Right cardiac atrium (tissue), 5 donors: ENCODE measurements at regions not wholly inside any gene's neighbourhood (a gene's known extent, or its start where the extent isn't known, plus 50 kb on each side); places are given as distances from the start of the nearest gene placed in this dataset.

ENCODE experiments used
- ATAC-seq, 2 donors: fragments of 200-7000 bp; cut with Tn5 transposase; one replicate each; pipeline versions ENCODE4 v1.8.0 to v1.9.1; 2020; ENCODE audit warnings: moderate library complexity in 2 of 2, mild to moderate bottlenecking in 1 of 2
- DNase-seq, 3 donors: peaks; one replicate each; pipeline ENCODE4 v3.0.0-alpha.2; 2020
- H3K27ac ChIP-seq: one replicate; pipeline ENCODE4 v1.5.1; 2013; ENCODE audit warnings: mild to moderate bottlenecking, low read length, control low read depth, moderate library complexity
- H3K27me3 ChIP-seq: one replicate; pipeline ENCODE4 v1.6.1; 2013; ENCODE audit not compliant: control insufficient read depth, insufficient read depth
- H3K4me1 ChIP-seq: one replicate; pipeline ENCODE4 v1.6.1; 2013; ENCODE audit warnings: low read length; ENCODE audit not compliant: control insufficient read depth, insufficient read depth
- H3K4me3 ChIP-seq: one replicate; pipeline ENCODE4 v1.5.1; 2013; ENCODE audit warnings: low read length, control low read depth
- H3K9me3 ChIP-seq: one replicate; pipeline ENCODE4 v1.6.1; 2013; ENCODE audit warnings: low read length; ENCODE audit not compliant: control insufficient read depth
- WGBS: extraction: QIAGEN DNeasy Blood & Tissue Kit; methylation state at CpG from one replicate; pipeline ENCODE4 v1.1.7; 2013; 5-methylcytosine and 5-hydroxymethylcytosine counted together
- intact Hi-C, 4 donors: fragments of 100-400 bp; cut with DNase I; formaldehyde crosslinking; loops; one replicate each; pipeline versions ENCODE4 v1.11.0 to v1.14.0; 2022 to 2023
- donor health status: healthy with polysubstance abuse.
- donor health status: DM: no; HTN: yes; CAD: no.
- donor health status: DM: no; HTN: no; CAD: no.
- donor health status: DM: no; HTN: yes; CAD: no; lungs with severe emphysema.
- donor health status: DM: yes; HTN: yes; CAD: no.

DNA sequence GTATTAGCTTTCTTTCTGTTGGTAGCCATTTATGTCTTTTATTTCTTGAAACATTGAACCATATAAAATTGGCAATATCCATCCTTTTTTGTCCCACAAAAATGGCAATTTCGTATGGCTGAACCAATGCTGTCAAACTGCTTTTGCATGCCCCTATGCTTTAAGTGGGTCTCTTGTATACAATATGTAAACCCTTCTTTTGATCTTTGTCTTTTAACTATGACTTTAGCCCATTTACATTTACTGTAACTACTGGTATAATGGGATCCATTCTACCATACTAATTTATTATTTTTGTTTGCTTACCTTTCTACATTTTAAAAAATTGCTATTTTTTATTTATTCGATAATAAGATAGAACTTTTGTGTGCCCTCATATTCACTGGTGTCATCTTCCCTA is 93.4 kb downstream of the TENT4A start:
- 68% methylated on average over 2 of the region's 2 CpGs for WGBS
- ATAC-seq: no peak
- intact Hi-C loops: no loop called here

DNA sequence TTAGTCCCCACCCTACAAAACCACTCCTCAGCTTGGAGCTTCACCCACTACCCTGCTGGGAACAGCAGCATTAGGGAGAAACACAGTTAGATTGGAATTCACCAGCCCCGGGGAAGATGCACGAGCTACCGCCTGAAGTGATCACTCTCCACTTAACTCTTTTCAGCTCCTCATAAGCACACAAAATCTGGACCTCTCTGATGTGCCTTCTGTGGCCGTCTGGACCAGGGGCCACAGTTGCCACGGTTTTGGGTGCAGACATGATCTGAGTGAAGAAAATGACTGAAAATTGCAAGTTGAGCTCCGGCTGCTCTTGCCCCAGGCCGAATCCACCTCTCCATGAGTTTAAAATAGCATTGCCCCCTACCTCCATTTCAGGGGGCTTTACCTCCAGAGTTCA is 95.2 kb downstream of the TENT4A start:
- no peak for ATAC-seq
- Histone ChIP-seq H3K4me1 (no peaks in the 10 kb centered on the region), H3K4me3 (no peak overlapping the region), H3K9me3 (peaks cover 6% of the 10 kb centered on the region), H3K27me3 (no peaks in the 10 kb centered on the region), H3K27ac (no peak overlapping the region)
- intact Hi-C loops: no loop called here
- DNase-seq: no peak
- WGBS: 84% methylated on average over 7 of the region's 7 CpGs

More for the DNA sequence above, 93.4 kb downstream of the TENT4A start:
- H3K4me1 ChIP-seq: no peaks in the 10 kb centered on the region
- DNase-seq: no peak
- H3K9me3 ChIP-seq: peaks cover 8% of the 10 kb centered on the region
- no peaks in the 10 kb centered on the region for H3K27me3 ChIP-seq
- H3K27ac ChIP-seq: no peak overlapping the region
- no peak overlapping the region for H3K4me3 ChIP-seq

GRCh38 chr5:6810641-6811405 is 97.6 kb downstream of the TENT4A start:
- H3K9me3 ChIP-seq: peaks cover 4% of the 10 kb centered on the region
- no peak overlapping the region for H3K27ac ChIP-seq
- no peak for ATAC-seq
- WGBS: 80% methylated on average over 8 of the region's 8 CpGs
- H3K4me1 ChIP-seq: no peaks in the 10 kb centered on the region
- intact Hi-C loops: no loop called here
- H3K4me3 ChIP-seq: no peak overlapping the region
- no peaks in the 10 kb centered on the region for H3K27me3 ChIP-seq
- DNase-seq: no peak

- WGBS: 78% methylated on average over 4 of the region's 4 CpGs
- H3K9me3 ChIP-seq: peaks cover 2% of the 10 kb centered on the region
- H3K27me3 ChIP-seq: no peaks in the 10 kb centered on the region
- no peak for ATAC-seq
- no peak overlapping the region for H3K4me3 ChIP-seq
- no peak overlapping the region for H3K27ac ChIP-seq
- intact Hi-C loops: no loop called here
- H3K4me1 ChIP-seq: no peaks in the 10 kb centered on the region
- no peak for DNase-seq
Measured at GRCh38 chr5:6812091-6812490, 98.9 kb downstream of the TENT4A start.

DNA sequence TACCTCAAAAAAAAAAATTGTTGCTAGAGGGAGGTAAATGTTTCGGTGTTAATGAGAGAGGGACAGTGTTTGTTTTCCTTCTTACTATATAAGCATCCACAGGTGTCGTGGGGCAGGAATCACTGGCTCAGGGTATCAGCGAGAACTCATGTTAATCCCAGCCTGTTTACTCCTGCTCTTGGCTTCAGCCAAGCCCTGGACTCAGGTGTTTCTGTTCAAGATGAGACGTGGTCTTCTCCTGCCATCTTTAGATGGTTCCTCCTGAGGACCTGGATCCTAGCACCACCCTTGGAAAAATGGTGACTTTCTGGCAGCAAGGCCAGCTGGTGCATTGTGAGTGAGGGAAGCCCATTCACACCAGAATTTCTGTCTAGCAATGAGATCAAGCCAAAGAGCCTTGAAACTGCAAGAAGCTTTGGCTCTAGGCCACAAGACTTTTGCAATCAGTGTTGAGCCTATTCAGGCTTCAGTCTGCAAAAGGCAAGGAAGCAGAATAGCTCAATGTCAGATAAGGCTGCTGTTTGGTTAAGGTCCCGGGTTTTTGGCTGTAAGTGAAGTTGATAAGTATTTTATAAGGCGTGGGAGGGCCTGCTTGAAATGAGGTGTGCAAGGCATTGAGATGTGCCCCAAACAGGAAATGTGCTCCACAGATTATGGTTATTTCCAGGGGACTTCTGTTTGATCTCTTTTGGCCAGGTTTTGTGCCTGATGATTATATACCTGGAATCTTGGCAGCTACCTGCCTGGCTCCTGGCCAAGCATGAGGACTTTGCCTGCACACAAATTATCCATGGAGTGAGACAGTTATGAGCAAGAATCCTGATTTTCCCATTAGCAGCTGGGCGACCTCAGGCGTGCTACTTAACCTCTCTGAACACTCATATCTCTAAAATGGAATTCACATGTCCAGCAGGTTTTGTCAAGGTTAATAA is 99.8 kb downstream of the TENT4A start:
- DNase-seq (peak in 2 of 3 donors; percentile 44 to 65), ATAC-seq (peak; percentile 96)
- no peak overlapping the region for H3K27ac ChIP-seq
- intact Hi-C loops: no loop called here
- no peak overlapping the region for H3K4me3 ChIP-seq
- 65% methylated on average over 8 of the region's 8 CpGs for WGBS
- no peaks in the 10 kb centered on the region for H3K4me1 ChIP-seq
- no peaks in the 10 kb centered on the region for H3K27me3 ChIP-seq
- peaks cover 2% of the 10 kb centered on the region for H3K9me3 ChIP-seq

- ATAC-seq (no peak), DNase-seq (no peak)
- Histone ChIP-seq H3K4me1 (no peaks in the 10 kb centered on the region), H3K9me3 (no peaks in the 10 kb centered on the region), H3K27me3 (no peaks in the 10 kb centered on the region), H3K27ac (no peak overlapping the region), H3K4me3 (no peak overlapping the region)
- intact Hi-C loops: no loop called here
- WGBS: 81% methylated on average over 5 of the region's 5 CpGs
Measured at GRCh38 chr5:6814816-6815215, 101.6 kb downstream of the TENT4A start.

DNA sequence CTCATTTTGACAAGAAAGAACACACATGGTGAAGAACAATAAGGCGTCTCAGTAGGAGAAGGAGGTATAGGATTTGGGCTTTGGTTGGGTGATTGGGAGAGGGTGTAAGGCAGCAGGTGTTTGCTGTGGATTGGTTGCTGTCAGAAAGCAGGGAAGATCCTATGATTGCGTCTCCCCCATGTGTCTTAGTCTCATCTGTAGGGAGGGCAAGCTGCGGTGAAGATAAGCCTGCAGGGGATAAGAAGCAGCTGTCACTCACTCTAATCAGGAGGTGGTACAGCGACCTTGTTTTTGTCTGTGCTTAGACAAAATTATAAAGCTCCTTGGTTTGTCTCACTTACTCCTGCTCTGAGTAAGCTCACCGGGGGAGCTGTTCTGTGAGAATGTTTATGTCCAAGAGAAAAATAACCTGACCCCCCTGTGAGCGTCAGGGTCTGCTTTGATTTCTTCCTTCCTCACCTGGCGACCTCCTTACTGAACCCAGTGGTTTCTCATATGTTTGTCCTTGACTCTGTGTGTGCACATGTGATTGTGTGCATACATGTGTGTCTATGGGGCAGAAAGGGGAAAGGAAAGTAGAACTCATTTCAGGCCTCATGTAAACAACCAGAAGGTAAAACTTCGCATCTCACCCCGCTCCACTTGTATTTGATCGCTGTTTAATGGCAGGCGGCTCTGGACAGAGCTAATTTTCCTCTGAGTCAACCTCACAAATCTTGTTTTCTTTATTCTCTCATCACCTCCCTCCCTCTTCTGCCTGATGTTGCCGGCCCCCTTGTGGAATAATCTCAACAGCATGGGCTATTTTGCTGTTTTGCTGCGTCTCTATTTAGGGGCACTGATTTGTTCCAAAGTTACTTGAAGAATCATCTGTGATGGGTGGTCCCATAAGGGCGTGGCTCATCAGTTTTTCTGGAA is 105.6 kb downstream of the TENT4A start:
- WGBS: 45% methylated on average over 14 of the region's 14 CpGs
- no peaks in the 10 kb centered on the region for H3K4me1 ChIP-seq
- H3K4me3 ChIP-seq: no peak overlapping the region
- H3K9me3 ChIP-seq: peaks cover 7% of the 10 kb centered on the region
- no peak overlapping the region for H3K27ac ChIP-seq
- ATAC-seq (no peak), DNase-seq (no peak)
- H3K27me3 ChIP-seq: no peaks in the 10 kb centered on the region
- intact Hi-C loops: no loop called here

GRCh38 chr5:6819521-6819920 is 106.3 kb downstream of the TENT4A start:
- H3K4me1 ChIP-seq: no peaks in the 10 kb centered on the region
- ATAC-seq: no peak
- no peak for DNase-seq
- WGBS: 37% methylated on average over 6 of the region's 6 CpGs
- no peaks in the 10 kb centered on the region for H3K27me3 ChIP-seq
- intact Hi-C loops: no loop called here
- H3K4me3 ChIP-seq: no peak overlapping the region
- H3K9me3 ChIP-seq: peaks cover 7% of the 10 kb centered on the region
- no peak overlapping the region for H3K27ac ChIP-seq

DNA sequence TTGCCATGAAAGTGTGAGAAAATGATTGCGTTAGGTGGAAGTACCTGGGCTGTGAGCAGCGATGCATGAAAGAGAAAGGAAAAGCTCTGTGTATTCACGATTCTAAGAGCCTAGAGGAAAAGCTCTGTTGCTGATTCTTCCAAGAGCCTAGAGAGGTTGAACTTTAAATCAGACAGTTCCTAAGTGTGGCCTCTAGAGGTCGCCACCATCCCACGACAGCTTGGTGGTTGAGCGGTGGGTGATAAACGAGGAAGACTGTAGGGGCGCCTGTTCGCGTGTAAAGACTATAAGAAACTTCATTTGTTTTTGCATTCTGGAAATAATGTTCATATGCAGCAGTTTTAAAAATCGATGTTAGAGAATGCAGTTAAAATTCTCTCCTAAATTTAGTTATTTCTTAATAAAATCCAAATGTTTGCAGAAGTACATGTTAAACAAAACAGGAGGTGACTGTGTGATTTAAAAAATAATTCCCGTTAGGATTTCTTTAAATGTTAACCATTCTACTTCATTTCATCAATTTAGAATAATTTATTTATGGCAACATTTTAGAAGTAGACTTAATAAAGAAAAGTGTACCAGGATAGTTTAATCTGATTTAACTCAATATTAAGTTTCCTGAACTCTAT is 107.7 kb downstream of the TENT4A start:
- Histone ChIP-seq H3K27me3 (no peaks in the 10 kb centered on the region), H3K4me1 (no peaks in the 10 kb centered on the region), H3K9me3 (peaks cover 7% of the 10 kb centered on the region), H3K27ac (no peak overlapping the region), H3K4me3 (no peak overlapping the region)
- WGBS: 25% methylated on average over 12 of the region's 12 CpGs
- no peak for DNase-seq
- intact Hi-C loops: no loop called here
- no peak for ATAC-seq

DNA sequence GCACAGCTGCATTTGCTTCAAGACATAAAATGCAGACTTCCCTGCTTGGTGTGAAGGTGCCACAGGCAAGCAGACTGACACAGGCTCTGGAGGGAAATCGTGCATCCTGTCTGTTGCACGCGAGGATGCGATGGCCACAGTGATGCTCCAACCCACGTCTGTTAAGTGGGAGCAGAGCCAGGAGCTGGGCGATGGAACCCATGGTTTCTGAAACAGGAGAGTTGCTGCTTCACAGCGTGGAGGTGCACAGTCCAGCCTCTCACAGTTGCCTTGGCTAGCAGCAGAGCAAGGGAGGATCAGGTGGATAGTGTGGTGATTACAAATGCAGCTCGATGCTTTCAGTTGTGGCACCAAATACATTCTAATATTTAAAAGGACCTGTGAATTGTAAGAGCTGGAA is 108.8 kb downstream of the TENT4A start:
- H3K27ac ChIP-seq: no peak overlapping the region
- 90% methylated on average over 8 of the region's 8 CpGs for WGBS
- peaks cover 7% of the 10 kb centered on the region for H3K9me3 ChIP-seq
- ATAC-seq (no peak), DNase-seq (no peak)
- no peaks in the 10 kb centered on the region for H3K4me1 ChIP-seq
- intact Hi-C loops: no loop called here
- no peak overlapping the region for H3K4me3 ChIP-seq
- H3K27me3 ChIP-seq: no peaks in the 10 kb centered on the region
